ENCODE measurements at regions not wholly inside any gene's neighbourhood (a gene's known extent, or its start where the extent isn't known, plus 50 kb on each side); places are given as distances from the start of the nearest gene placed in this dataset.

GRCh38 chr4:67397031-67397430 is 148.3 kb downstream of the CENPC start:
- no peak for DNase-seq (ENCODE audit: unreplicated experiment)
- ChIA-PET CTCF (interaction anchor here (0.6 to 3.5 kb wide), 5 partner anchors 15 to 309 kb away, joined by 3 to 18 read pairs (median 4); no protein-coding TSS in a partner anchor), POLR2A (interaction anchor here (0.6 kb wide), 1 partner anchor 68 kb away, joined by 3 read pairs; no protein-coding TSS in a partner anchor)
- Mint-ChIP-seq H3K4me1 (ENCODE audit: insufficient read depth, unreplicated experiment) (no peaks in the 10 kb centered on the region), H3K4me3 (ENCODE audit: unreplicated experiment) (no peak overlapping the region), H3K9me3 (ENCODE audit: unreplicated experiment) (no peaks in the 10 kb centered on the region), H3K27ac (ENCODE audit: low read depth, unreplicated experiment) (no peak overlapping the region), H3K27me3 (ENCODE audit: insufficient read depth, unreplicated experiment) (no peaks in the 10 kb centered on the region), H3K36me3 (ENCODE audit: insufficient read depth, unreplicated experiment) (no peaks in the 10 kb centered on the region)
- no peak for TF ChIP-seq CTCF (IDR thresholded peaks at IDR 0.05; ENCODE audit: unreplicated experiment)
- intact Hi-C loops (cut with micrococcal nuclease) = no loop called here
- no TSS peak for BruUV-seq (replicated peaks)

- no peaks in the 10 kb centered on the region for H3K9me3 Mint-ChIP-seq (ENCODE audit: unreplicated experiment)
- H3K4me1 Mint-ChIP-seq (ENCODE audit: insufficient read depth, unreplicated experiment) = peaks cover 5% of the 10 kb centered on the region
- BruUV-seq (replicated peaks) = no TSS peak
- peaks cover 10% of the 10 kb centered on the region for H3K27me3 Mint-ChIP-seq (ENCODE audit: insufficient read depth, unreplicated experiment)
- ChIA-PET POLR2A (no interaction called here), CTCF (interaction anchor here (0.6 to 3.5 kb wide), 11 partner anchors 10 to 1894 kb away, joined by 3 to 18 read pairs (median 3); no protein-coding TSS in a partner anchor)
- intact Hi-C loops (cut with micrococcal nuclease) = no loop called here
- no peak for DNase-seq (ENCODE audit: unreplicated experiment)
- no peaks in the 10 kb centered on the region for H3K36me3 Mint-ChIP-seq (ENCODE audit: insufficient read depth, unreplicated experiment)
- TF ChIP-seq CTCF (IDR thresholded peaks at IDR 0.05; ENCODE audit: unreplicated experiment) = no peak
- H3K4me3 Mint-ChIP-seq (ENCODE audit: unreplicated experiment) = no peak overlapping the region
- no peak overlapping the region for H3K27ac Mint-ChIP-seq (ENCODE audit: low read depth, unreplicated experiment)
These were observed 149.3 kb downstream of the CENPC start for GRCh38 chr4:67396008-67396407.

- no peak for DNase-seq (ENCODE audit: unreplicated experiment)
- TF ChIP-seq CTCF (IDR thresholded peaks at IDR 0.05; ENCODE audit: unreplicated experiment) = no peak
- intact Hi-C loops (cut with micrococcal nuclease) = loop anchor here (5.0 kb wide), 1 partner anchor 68 kb away; no protein-coding TSS in a partner anchor
- ChIA-PET CTCF (interaction anchor here (0.6 to 3.5 kb wide), 16 partner anchors 9 to 1944 kb away, joined by 3 to 18 read pairs (median 4); no protein-coding TSS in a partner anchor), POLR2A (no interaction called here)
- no peaks in the 10 kb centered on the region for H3K9me3 Mint-ChIP-seq (ENCODE audit: unreplicated experiment)
- no peaks in the 10 kb centered on the region for H3K36me3 Mint-ChIP-seq (ENCODE audit: insufficient read depth, unreplicated experiment)
- H3K4me3 Mint-ChIP-seq (ENCODE audit: unreplicated experiment) = no peak overlapping the region
- no TSS peak for BruUV-seq (replicated peaks)
- H3K4me1 Mint-ChIP-seq (ENCODE audit: insufficient read depth, unreplicated experiment) = peaks cover 5% of the 10 kb centered on the region
- H3K27me3 Mint-ChIP-seq (ENCODE audit: insufficient read depth, unreplicated experiment) = peaks cover 12% of the 10 kb centered on the region
- no peak overlapping the region for H3K27ac Mint-ChIP-seq (ENCODE audit: low read depth, unreplicated experiment)
These were observed 150.4 kb downstream of the CENPC start for GRCh38 chr4:67394879-67395278.

GRCh38 chr4:67393699-67394281 is 151.5 kb downstream of the CENPC start:
- peak; percentile 53 for DNase-seq (ENCODE audit: unreplicated experiment)
- ChIA-PET CTCF (interaction anchor here (0.6 to 3.3 kb wide), 18 partner anchors 9 to 1209 kb away, joined by 3 to 18 read pairs (median 4); no protein-coding TSS in a partner anchor), POLR2A (no interaction called here)
- intact Hi-C loops (cut with micrococcal nuclease) = loop anchor here (2.0 to 5.0 kb wide), 2 partner anchors 66 to 305 kb away; no protein-coding TSS in a partner anchor
- Mint-ChIP-seq H3K27me3 (ENCODE audit: insufficient read depth, unreplicated experiment) (peaks cover 12% of the 10 kb centered on the region), H3K4me3 (ENCODE audit: unreplicated experiment) (no peak overlapping the region), H3K9me3 (ENCODE audit: unreplicated experiment) (no peaks in the 10 kb centered on the region), H3K27ac (ENCODE audit: low read depth, unreplicated experiment) (no peak overlapping the region), H3K4me1 (ENCODE audit: insufficient read depth, unreplicated experiment) (peaks cover 5% of the 10 kb centered on the region), H3K36me3 (ENCODE audit: insufficient read depth, unreplicated experiment) (no peaks in the 10 kb centered on the region)
- BruUV-seq (replicated peaks) = no TSS peak
- peak; percentile 57 for TF ChIP-seq CTCF (IDR thresholded peaks at IDR 0.05; ENCODE audit: unreplicated experiment)
